Fibroblast of the aortic adventitia (primary cell): ENCODE measurements at regions not wholly inside any gene's neighbourhood (a gene's known extent, or its start where the extent isn't known, plus 50 kb on each side); places are given as distances from the start of the nearest gene placed in this dataset.

Source experiments
- DNase-seq: peaks from one replicate; pipeline ENCODE4 v3.0.0-alpha.2; 2010; ENCODE audit warnings: low read depth
- H3K4me3 ChIP-seq: 2 replicates; pipeline ENCODE4 v1.5.1; 2011; ENCODE audit warnings: low read depth, mild to moderate bottlenecking, control low read depth, low read length, moderate library complexity
- TF ChIP-seq, protein P1 (sequence below): IDR thresholded peaks from 2 replicates; pipeline ENCODE4 v1.5.1; 2011; ENCODE audit warnings: mild to moderate bottlenecking, low read length, control low read depth, inconsistent platforms; ENCODE audit not compliant: insufficient read depth

DNA sequence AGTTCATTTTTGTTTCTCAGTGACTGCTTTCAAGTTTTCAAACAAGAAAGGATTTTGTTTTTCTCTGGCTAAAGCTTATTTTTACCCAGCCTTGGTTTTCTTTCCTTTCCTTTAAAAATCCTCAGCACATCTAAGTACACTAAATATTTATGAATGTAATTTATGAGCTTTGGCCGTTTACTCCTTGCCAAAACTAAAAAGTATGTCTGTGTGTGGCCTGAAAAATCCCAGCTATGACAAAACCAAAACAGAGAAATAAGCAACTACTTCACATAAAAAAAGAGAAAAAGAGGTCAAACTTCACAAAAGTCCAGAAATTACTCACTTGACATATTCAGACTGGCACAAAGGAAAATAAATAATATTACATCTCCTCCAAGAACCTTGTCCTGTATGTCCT, 365.1 kb upstream of the NFE2L3 start:
- TF ChIP-seq, protein P1, sequence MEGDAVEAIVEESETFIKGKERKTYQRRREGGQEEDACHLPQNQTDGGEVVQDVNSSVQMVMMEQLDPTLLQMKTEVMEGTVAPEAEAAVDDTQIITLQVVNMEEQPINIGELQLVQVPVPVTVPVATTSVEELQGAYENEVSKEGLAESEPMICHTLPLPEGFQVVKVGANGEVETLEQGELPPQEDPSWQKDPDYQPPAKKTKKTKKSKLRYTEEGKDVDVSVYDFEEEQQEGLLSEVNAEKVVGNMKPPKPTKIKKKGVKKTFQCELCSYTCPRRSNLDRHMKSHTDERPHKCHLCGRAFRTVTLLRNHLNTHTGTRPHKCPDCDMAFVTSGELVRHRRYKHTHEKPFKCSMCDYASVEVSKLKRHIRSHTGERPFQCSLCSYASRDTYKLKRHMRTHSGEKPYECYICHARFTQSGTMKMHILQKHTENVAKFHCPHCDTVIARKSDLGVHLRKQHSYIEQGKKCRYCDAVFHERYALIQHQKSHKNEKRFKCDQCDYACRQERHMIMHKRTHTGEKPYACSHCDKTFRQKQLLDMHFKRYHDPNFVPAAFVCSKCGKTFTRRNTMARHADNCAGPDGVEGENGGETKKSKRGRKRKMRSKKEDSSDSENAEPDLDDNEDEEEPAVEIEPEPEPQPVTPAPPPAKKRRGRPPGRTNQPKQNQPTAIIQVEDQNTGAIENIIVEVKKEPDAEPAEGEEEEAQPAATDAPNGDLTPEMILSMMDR: no peak
- no peak for DNase-seq
- no peak overlapping the region for H3K4me3 ChIP-seq

DNA sequence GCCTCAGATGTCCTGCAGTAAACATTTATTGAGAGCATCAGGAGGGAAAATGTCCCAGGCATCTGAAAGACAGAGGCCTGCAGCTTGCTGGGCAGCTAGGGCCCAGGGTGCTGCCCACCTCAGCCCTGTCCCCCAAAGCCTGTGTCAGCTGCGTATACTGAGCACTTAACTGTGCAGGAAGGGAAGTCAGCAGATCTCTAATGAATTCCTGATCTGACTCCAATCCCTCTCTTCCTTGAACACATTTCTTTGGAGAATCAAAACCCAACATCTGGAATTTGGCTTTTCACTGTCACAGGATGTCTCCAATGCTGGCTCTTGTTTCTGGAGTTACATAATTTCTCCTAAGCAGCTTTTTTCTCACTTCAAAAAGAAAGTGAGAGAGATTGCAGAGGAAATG, 364.7 kb upstream of the NFE2L3 start:
- no peak for DNase-seq
- no peak overlapping the region for H3K4me3 ChIP-seq
- TF ChIP-seq, protein P1: no peak

DNA sequence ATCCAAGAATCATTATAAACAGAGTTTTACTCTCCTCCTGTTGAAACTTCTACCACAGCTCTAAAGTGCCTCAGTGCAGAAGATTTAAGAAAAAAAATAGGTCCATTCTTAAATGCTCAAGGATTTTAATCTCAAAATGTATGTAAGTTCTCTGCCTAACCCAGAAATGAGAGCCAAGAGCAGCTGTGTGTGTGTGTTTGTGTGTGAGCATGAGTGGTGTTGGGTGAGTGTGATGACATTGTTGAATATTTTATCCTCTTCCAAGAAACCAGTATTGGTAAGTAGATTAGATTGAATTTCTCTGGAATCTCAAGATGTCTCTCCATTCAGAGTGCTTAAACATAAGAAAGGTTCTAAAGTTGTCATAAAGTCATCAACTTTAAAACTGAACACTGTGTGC, 363.6 kb upstream of the NFE2L3 start:
- DNase-seq: no peak
- H3K4me3 ChIP-seq: no peak overlapping the region
- TF ChIP-seq, protein P1: no peak

DNA sequence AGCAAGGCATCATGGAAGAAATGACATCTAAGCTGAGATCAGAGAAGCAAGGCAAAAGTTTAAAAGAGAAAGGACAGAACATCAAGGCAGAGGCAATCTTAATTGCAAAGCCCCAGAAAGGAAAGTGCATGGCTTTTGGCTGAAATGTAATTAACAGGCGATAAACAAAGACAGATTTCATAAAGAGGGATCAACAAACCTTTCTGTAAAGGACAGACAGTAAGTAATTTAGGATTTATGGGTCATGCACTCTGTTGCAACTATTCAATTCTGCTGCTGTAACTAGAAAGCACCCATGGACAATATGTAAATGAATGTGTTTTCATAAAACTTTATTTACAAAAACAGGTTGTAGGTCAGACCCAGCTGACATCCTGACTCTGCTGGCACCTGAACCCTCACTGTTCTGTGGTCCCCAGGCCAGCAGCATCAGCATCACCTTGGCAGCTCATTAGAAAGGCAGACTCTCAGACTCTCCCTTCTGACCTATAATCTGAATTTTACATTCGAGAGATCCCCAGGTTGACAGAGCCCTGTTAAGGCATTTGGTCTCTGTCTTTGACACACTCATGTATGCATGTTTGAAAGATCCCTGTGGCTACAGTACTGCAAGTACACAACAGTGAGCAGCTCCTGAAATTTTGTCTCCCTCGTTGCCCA, 362.9 kb upstream of the NFE2L3 start:
- TF ChIP-seq, protein P1: no peak
- H3K4me3 ChIP-seq: no peak overlapping the region
- DNase-seq: no peak

DNA sequence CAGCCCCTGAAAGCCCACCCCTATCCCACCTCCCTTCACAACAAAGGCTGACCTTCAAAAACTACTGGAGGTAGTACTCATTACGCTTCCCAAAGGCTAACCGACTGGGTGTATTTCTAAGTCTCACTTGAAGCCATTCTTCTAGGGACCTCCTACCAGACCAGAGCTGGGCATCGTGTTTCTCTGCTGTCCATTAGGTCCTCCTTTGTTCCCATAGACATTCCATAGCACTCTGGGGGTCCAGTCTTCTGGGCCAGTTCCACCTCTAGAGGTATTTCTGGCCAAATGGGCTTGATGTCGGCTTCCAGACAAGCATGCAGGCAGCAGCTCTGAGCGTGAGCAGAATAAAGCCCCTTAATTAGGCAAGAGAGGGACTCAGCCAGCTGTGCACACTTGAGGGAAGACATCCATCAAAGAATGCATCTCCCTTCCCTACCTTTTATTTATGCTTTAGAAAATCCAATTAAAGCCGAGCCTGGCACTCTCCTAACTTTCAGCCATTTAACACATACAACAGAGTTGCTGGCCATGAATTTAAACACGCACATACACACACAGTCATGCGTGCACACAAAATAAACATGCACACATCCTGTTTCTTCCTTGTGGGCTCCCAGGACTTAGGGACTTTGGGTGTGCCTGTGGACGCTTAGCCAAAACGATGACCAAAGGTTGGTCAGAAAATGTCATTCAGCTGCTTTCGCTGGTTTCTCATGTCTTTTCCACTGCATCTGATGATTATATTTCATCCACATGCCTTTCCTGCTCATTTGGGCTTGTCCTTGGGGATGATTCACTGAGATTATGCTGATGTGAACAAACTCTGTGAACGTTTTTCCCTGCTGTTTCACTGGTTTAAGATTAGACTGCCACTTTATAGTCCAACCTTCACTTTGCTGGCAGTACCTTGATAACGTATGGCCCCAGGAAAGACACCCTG, 362.0 kb upstream of the NFE2L3 start:
- no peak overlapping the region for H3K4me3 ChIP-seq
- no peak for DNase-seq
- TF ChIP-seq, protein P1: no peak

DNA sequence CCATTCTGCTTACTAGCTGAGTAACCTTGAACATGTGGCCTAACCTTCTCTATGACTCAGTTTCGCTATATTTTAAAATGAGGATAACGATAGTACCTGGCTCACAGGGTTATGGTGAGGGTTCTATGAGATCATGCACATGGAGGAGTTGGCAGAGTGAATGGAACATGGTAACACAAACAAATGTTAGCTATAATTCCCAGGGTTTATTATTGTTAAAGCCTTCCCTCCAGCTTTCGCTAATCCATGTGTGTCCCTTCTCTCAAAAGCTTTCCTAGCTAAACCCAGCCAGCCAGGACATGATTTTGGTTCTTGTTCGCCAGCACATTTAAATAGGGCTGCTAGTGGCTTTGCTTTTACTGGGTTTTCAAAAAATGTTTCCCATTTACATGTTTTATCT, 361.0 kb upstream of the NFE2L3 start:
- TF ChIP-seq, protein P1: no peak
- H3K4me3 ChIP-seq: no peak overlapping the region
- DNase-seq: no peak
